ENCODE measurements at regions not wholly inside any gene's neighbourhood (a gene's known extent, or its start where the extent isn't known, plus 50 kb on each side); places are given as distances from the start of the nearest gene placed in this dataset.
"Not testable (repeated sequence)": the region's sequence is repeated elsewhere in the genome, so short reads cannot be mapped to it uniquely, and the experiment has no call there.

- TF ChIP-seq PAX5 (IDR thresholded peaks at IDR 0.05; ENCODE audit: insufficient read depth, low read length, severe bottlenecking), result no peak
- TF ChIP-seq POLR2AphosphoS5 (IDR thresholded peaks at IDR 0.05; ENCODE audit: low read depth, low read length), result no peak
- TF ChIP-seq POU2F2 (IDR thresholded peaks at IDR 0.05; ENCODE audit: low read depth, low read length), result no peak
- TF ChIP-seq TAF1 (IDR thresholded peaks at IDR 0.05; ENCODE audit: low read depth, low read length), result no peak
- no peak for TF ChIP-seq POLR2A (IDR thresholded peaks at IDR 0.05; ENCODE audit: low read depth, low read length)
- no peak for TF ChIP-seq SPI1 (IDR thresholded peaks at IDR 0.05; ENCODE audit: low read depth, low read length)
These were observed 199.1 kb downstream of the FAM43A start for GRCh38 chr3:194884649-194885315.

GRCh38 chr3:194885766-194886165 lies 200.1 kb downstream of the FAM43A start:
- DNase-seq (ENCODE audit: insufficient read length, low spot score) (no peak), FAIRE-seq (no peak)
- TF ChIP-seq TAF1 (IDR thresholded peaks at IDR 0.05; ENCODE audit: low read depth, low read length) (no peak), POLR2A (IDR thresholded peaks at IDR 0.05; ENCODE audit: low read depth, low read length) (no peak), SPI1 (IDR thresholded peaks at IDR 0.05; ENCODE audit: low read depth, low read length) (no peak), PAX5 (IDR thresholded peaks at IDR 0.05; ENCODE audit: insufficient read depth, low read length, severe bottlenecking) (no peak), POU2F2 (IDR thresholded peaks at IDR 0.05; ENCODE audit: low read depth, low read length) (no peak), POLR2AphosphoS5 (IDR thresholded peaks at IDR 0.05; ENCODE audit: low read depth, low read length) (no peak)

More at GRCh38 chr3:194884649-194885315, 199.1 kb downstream of the FAM43A start:
- FAIRE-seq (no peak), DNase-seq (ENCODE audit: insufficient read length, low spot score) (no peak)

GRCh38 chr3:194886836-194887235 lies 201.2 kb downstream of the FAM43A start:
- DNase-seq (ENCODE audit: insufficient read length, low spot score) (no peak), FAIRE-seq (no peak)
- TF ChIP-seq POLR2A (IDR thresholded peaks at IDR 0.05; ENCODE audit: low read depth, low read length) (no peak), PAX5 (IDR thresholded peaks at IDR 0.05; ENCODE audit: insufficient read depth, low read length, severe bottlenecking) (no peak), POU2F2 (IDR thresholded peaks at IDR 0.05; ENCODE audit: low read depth, low read length) (no peak), TAF1 (IDR thresholded peaks at IDR 0.05; ENCODE audit: low read depth, low read length) (no peak)

- not testable (repeated sequence) for DNase-seq (ENCODE audit: insufficient read length, low spot score); FAIRE-seq
These were observed 202.4 kb downstream of the FAM43A start for GRCh38 chr3:194888062-194888461.

GRCh38 chr3:194888916-194889315 lies 203.2 kb downstream of the FAM43A start:
- TF ChIP-seq SPI1 (IDR thresholded peaks at IDR 0.05; ENCODE audit: low read depth, low read length) (no peak), TAF1 (IDR thresholded peaks at IDR 0.05; ENCODE audit: low read depth, low read length) (no peak), POU2F2 (IDR thresholded peaks at IDR 0.05; ENCODE audit: low read depth, low read length) (no peak), POLR2AphosphoS5 (IDR thresholded peaks at IDR 0.05; ENCODE audit: low read depth, low read length) (no peak), POLR2A (IDR thresholded peaks at IDR 0.05; ENCODE audit: low read depth, low read length) (no peak), PAX5 (IDR thresholded peaks at IDR 0.05; ENCODE audit: insufficient read depth, low read length, severe bottlenecking) (no peak)
- DNase-seq (ENCODE audit: insufficient read length, low spot score) (no peak), FAIRE-seq (no peak)

- FAIRE-seq (no peak), DNase-seq (ENCODE audit: insufficient read length, low spot score) (no peak)
- TF ChIP-seq POLR2AphosphoS5 (IDR thresholded peaks at IDR 0.05; ENCODE audit: low read depth, low read length) (no peak), TAF1 (IDR thresholded peaks at IDR 0.05; ENCODE audit: low read depth, low read length) (no peak), POU2F2 (IDR thresholded peaks at IDR 0.05; ENCODE audit: low read depth, low read length) (no peak), POLR2A (IDR thresholded peaks at IDR 0.05; ENCODE audit: low read depth, low read length) (no peak), SPI1 (IDR thresholded peaks at IDR 0.05; ENCODE audit: low read depth, low read length) (no peak), PAX5 (IDR thresholded peaks at IDR 0.05; ENCODE audit: insufficient read depth, low read length, severe bottlenecking) (no peak)
These were observed 204.4 kb downstream of the FAM43A start for GRCh38 chr3:194890091-194890490.

GRCh38 chr3:194893121-194893987 lies 207.7 kb downstream of the FAM43A start:
- DNase-seq (ENCODE audit: insufficient read length, low spot score) (no peak), FAIRE-seq (no peak)
- TF ChIP-seq POU2F2 (IDR thresholded peaks at IDR 0.05; ENCODE audit: low read depth, low read length) (no peak), PAX5 (IDR thresholded peaks at IDR 0.05; ENCODE audit: insufficient read depth, low read length, severe bottlenecking) (no peak), POLR2A (IDR thresholded peaks at IDR 0.05; ENCODE audit: low read depth, low read length) (no peak), POLR2AphosphoS5 (IDR thresholded peaks at IDR 0.05; ENCODE audit: low read depth, low read length) (no peak), TAF1 (IDR thresholded peaks at IDR 0.05; ENCODE audit: low read depth, low read length) (no peak), SPI1 (IDR thresholded peaks at IDR 0.05; ENCODE audit: low read depth, low read length) (no peak)

- no peak for FAIRE-seq
- DNase-seq (ENCODE audit: insufficient read length, low spot score), result no peak
- TF ChIP-seq TAF1 (IDR thresholded peaks at IDR 0.05; ENCODE audit: low read depth, low read length), result no peak
- TF ChIP-seq POU2F2 (IDR thresholded peaks at IDR 0.05; ENCODE audit: low read depth, low read length), result no peak
- TF ChIP-seq POLR2A (IDR thresholded peaks at IDR 0.05; ENCODE audit: low read depth, low read length), result no peak
- TF ChIP-seq PAX5 (IDR thresholded peaks at IDR 0.05; ENCODE audit: insufficient read depth, low read length, severe bottlenecking), result no peak
- no peak for TF ChIP-seq SPI1 (IDR thresholded peaks at IDR 0.05; ENCODE audit: low read depth, low read length)
- TF ChIP-seq POLR2AphosphoS5 (IDR thresholded peaks at IDR 0.05; ENCODE audit: low read depth, low read length), result no peak
These were observed 208.9 kb downstream of the FAM43A start for GRCh38 chr3:194894538-194894937.

GRCh38 chr3:194900854-194901522 lies 215.3 kb downstream of the FAM43A start:
- TF ChIP-seq PAX5 (IDR thresholded peaks at IDR 0.05; ENCODE audit: insufficient read depth, low read length, severe bottlenecking) (no peak), POLR2A (IDR thresholded peaks at IDR 0.05; ENCODE audit: low read depth, low read length) (no peak), POLR2AphosphoS5 (IDR thresholded peaks at IDR 0.05; ENCODE audit: low read depth, low read length) (no peak), SPI1 (IDR thresholded peaks at IDR 0.05; ENCODE audit: low read depth, low read length) (no peak), TAF1 (IDR thresholded peaks at IDR 0.05; ENCODE audit: low read depth, low read length) (no peak), POU2F2 (IDR thresholded peaks at IDR 0.05; ENCODE audit: low read depth, low read length) (no peak)
- no peak for DNase-seq (ENCODE audit: insufficient read length, low spot score)
- no peak for FAIRE-seq

GRCh38 chr3:194903447-194903846 lies 217.8 kb downstream of the FAM43A start:
- DNase-seq (ENCODE audit: insufficient read length, low spot score); FAIRE-seq: not testable (repeated sequence)

GRCh38 chr3:194904999-194905398 lies 219.3 kb downstream of the FAM43A start:
- FAIRE-seq; DNase-seq (ENCODE audit: insufficient read length, low spot score): not testable (repeated sequence)

All from GM12891 (cell line).